OCI-LY1 (cell line): ENCODE measurements at regions not wholly inside any gene's neighbourhood (a gene's known extent, or its start where the extent isn't known, plus 50 kb on each side); places are given as distances from the start of the nearest gene placed in this dataset.

Source experiments
- H2AFZ ChIP-seq: fragments of 200-600 bp; sonication (generic), shearing (Covaris generic); 2 replicates; pipeline ENCODE4 v1.6.0; 2014; ENCODE audit warnings: antibody characterized with exemption, mild to moderate bottlenecking, low read length
- H3F3A ChIP-seq: fragments of 200-600 bp; sonication (generic), shearing (Covaris generic); 2 replicates; pipeline ENCODE4 v1.6.0; 2014; ENCODE audit warnings: mild to moderate bottlenecking, antibody characterized with exemption, low read length, moderate library complexity; ENCODE audit not compliant: insufficient read depth
- H3K27ac ChIP-seq: fragments of 200-600 bp; sonication (generic); 2 replicates; pipeline ENCODE4 v1.5.1; 2014; ENCODE audit warnings: low read length, mixed run types, mild to moderate bottlenecking, low read depth; ENCODE audit not compliant: poor library complexity, severe bottlenecking
- H3K27me3 ChIP-seq: fragments of 200-600 bp; sonication (generic); 2 replicates; pipeline ENCODE4 v1.6.0; 2014; ENCODE audit warnings: antibody characterized with exemption, mild to moderate bottlenecking, low read length, moderate library complexity; ENCODE audit not compliant: insufficient read depth
- H3K36me3 ChIP-seq: fragments of 200-600 bp; sonication (generic); 2 replicates; pipeline ENCODE4 v1.6.1; 2014; ENCODE audit warnings: mild to moderate bottlenecking, antibody characterized with exemption, low read length, moderate library complexity, mixed read lengths; ENCODE audit not compliant: insufficient read depth
- H3K4me1 ChIP-seq: fragments of 200-600 bp; sonication (generic); 2 replicates; pipeline ENCODE4 v1.5.1; 2014; ENCODE audit warnings: mild to moderate bottlenecking, low read length, moderate library complexity; ENCODE audit not compliant: insufficient read depth, severe bottlenecking
- H3K4me2 ChIP-seq: fragments of 200-600 bp; sonication (generic), shearing (Covaris generic); 2 replicates; pipeline ENCODE4 v1.6.1; 2014; ENCODE audit warnings: low read length
- H3K4me3 ChIP-seq: fragments of 200-600 bp; sonication (generic); 2 replicates; pipeline ENCODE4 v1.5.1; 2014; ENCODE audit warnings: low read length, low read depth, mild to moderate bottlenecking, mixed read lengths; ENCODE audit not compliant: poor library complexity, severe bottlenecking
- H3K79me2 ChIP-seq: fragments of 200-600 bp; shearing (Covaris generic); 2 replicates; pipeline ENCODE4 v1.6.1; 2016; ENCODE audit warnings: mixed run types, low read length, mixed read lengths; ENCODE audit not compliant: insufficient read depth
- H3K9ac ChIP-seq: fragments of 200-600 bp; sonication (generic), shearing (Covaris generic); 2 replicates; pipeline ENCODE4 v1.6.1; 2014; ENCODE audit warnings: mild to moderate bottlenecking, low read length, mixed read lengths
- H3K9me2 ChIP-seq: fragments of 200-600 bp; sonication (generic), shearing (Covaris generic); 2 replicates; pipeline ENCODE4 v1.6.1; 2014; ENCODE audit warnings: low read depth, mild to moderate bottlenecking, low read length, mixed read lengths
- H3K9me3 ChIP-seq: fragments of 200-600 bp; shearing (Covaris generic); 2 replicates; pipeline ENCODE4 v1.6.1; 2014; ENCODE audit warnings: low read length, mixed read lengths
- H4K20me1 ChIP-seq: fragments of 200-600 bp; sonication (generic), shearing (Covaris generic); 2 replicates; pipeline ENCODE4 v1.6.0; 2016; ENCODE audit warnings: mild to moderate bottlenecking, low read length; ENCODE audit not compliant: insufficient read depth
- EZH2 ChIP-seq: fragments of 200-600 bp; sonication (generic), shearing (Covaris generic); IDR thresholded peaks from 2 replicates; pipeline ENCODE4 v1.8.0; 2017; ENCODE audit warnings: borderline replicate concordance, mixed run types, mild to moderate bottlenecking, antibody characterized with exemption, low read length, moderate library complexity, mixed read lengths
- TF ChIP-seq, protein P1 (sequence below): fragments of 200-600 bp; sonication (generic), shearing (Covaris generic); IDR thresholded peaks from 2 replicates; pipeline ENCODE4 v1.5.1; 2017; ENCODE audit warnings: mild to moderate bottlenecking, antibody characterized with exemption, low read length, moderate library complexity, mixed read lengths

DNA sequence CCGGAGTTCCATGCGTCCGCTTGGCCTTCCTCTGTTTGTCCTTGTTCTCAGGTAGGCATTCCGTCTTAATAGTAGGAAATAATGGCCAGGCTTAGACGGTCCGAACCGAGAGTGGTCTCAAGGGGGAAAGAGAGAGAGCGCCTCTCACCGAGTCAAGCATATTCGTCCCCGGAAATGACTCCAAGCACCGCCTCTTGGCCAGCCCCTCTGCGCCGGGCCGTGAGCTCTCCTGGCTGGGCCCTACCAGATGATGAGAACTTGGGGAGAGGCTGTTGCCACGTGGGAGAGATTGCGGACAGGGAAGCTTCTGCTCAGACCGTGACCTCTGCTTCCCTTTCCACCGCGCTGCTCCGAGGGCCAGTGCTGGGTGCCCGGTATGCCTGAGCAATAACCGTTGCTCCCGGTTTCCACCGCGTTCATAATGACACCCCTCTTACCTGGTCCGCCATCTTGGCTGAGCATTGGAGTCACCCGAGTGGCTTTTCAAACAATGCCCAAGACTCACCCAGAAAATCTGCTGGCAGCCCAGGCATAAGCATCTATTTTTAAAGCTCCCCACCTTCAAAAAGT, 251.1 kb upstream of the SHH start:
- Histone ChIP-seq H2AFZ (no peak overlapping the region), H3K36me3 (no peaks in the 10 kb centered on the region), H3K4me1 (no peaks in the 10 kb centered on the region), H3K79me2 (no peaks in the 10 kb centered on the region), H3K4me3 (no peak overlapping the region), H3K27me3 (0 out of 2 replicates have a peak, but pooled peaks cover 5% of the 10 kb centered on the region), H4K20me1 (no peaks in the 10 kb centered on the region), H3F3A (no peaks in the 10 kb centered on the region), H3K4me2 (no peak overlapping the region), H3K27ac (no peak overlapping the region), H3K9ac (no peak overlapping the region), H3K9me3 (no peaks in the 10 kb centered on the region), H3K9me2 (no peaks in the 10 kb centered on the region)
- TF ChIP-seq EZH2, result no peak
- TF ChIP-seq, protein P1, sequence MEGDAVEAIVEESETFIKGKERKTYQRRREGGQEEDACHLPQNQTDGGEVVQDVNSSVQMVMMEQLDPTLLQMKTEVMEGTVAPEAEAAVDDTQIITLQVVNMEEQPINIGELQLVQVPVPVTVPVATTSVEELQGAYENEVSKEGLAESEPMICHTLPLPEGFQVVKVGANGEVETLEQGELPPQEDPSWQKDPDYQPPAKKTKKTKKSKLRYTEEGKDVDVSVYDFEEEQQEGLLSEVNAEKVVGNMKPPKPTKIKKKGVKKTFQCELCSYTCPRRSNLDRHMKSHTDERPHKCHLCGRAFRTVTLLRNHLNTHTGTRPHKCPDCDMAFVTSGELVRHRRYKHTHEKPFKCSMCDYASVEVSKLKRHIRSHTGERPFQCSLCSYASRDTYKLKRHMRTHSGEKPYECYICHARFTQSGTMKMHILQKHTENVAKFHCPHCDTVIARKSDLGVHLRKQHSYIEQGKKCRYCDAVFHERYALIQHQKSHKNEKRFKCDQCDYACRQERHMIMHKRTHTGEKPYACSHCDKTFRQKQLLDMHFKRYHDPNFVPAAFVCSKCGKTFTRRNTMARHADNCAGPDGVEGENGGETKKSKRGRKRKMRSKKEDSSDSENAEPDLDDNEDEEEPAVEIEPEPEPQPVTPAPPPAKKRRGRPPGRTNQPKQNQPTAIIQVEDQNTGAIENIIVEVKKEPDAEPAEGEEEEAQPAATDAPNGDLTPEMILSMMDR, result no peak

DNA sequence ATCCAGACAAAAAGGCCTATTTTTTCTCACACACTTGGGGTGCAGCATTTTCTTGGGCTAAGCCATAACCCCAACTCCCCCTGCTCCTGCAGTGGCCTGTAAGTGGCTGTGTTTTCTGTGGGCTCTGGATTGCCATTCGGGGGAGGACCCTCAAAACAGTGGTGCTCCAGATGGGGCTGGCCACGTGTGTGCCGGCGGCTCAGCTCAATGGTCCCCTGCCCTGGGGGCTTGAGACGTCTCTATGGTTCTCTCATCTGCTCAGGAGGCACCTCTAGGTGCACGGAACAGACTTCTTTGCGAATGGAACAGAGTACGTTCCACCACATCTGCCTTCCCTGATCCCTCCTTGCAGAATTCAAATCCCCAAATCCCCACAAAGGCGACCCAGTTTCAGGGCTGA, 250.0 kb upstream of the SHH start:
- Histone ChIP-seq H3K9me3 (no peaks in the 10 kb centered on the region), H3K27ac (no peak overlapping the region), H3K4me3 (no peak overlapping the region), H3F3A (no peaks in the 10 kb centered on the region), H3K4me1 (no peaks in the 10 kb centered on the region), H3K36me3 (no peaks in the 10 kb centered on the region), H3K79me2 (no peaks in the 10 kb centered on the region), H3K27me3 (0 out of 2 replicates have a peak, but pooled peaks cover 5% of the 10 kb centered on the region), H3K9me2 (no peaks in the 10 kb centered on the region), H3K9ac (no peak overlapping the region), H3K4me2 (no peak overlapping the region), H2AFZ (no peak overlapping the region), H4K20me1 (no peaks in the 10 kb centered on the region)
- TF ChIP-seq EZH2, result no peak
- TF ChIP-seq, protein P1, result no peak

DNA sequence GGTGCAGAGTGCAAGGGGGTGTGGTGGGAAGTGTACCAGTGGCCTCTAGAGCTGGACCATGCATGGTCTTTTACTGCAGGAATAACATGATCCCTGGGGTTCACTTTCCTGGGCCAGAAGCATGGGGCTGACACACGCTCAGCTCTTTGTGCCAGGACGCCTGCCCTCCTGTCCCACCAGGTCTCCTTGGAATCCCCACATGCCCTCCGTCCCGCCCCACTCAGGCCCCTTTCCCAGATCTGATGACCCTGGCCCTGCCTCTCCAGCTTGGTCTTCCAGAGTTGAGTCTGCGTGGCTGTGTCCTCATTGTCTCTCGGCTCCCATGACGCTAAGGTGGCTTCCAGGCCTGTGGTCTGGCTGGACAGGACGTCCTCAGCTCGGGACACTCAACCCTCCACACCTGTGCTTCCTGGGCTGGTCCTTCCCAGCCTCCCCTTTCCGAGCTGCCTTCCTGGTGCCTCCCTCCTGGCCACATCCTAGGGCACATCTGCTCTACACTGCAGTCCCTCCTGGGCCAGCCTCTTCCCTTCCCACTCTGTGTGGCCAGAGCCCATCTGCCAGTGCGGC, 249.5 kb upstream of the SHH start:
- H3K4me2 ChIP-seq, result no peak overlapping the region
- H3F3A ChIP-seq, result no peaks in the 10 kb centered on the region
- no peaks in the 10 kb centered on the region for H3K79me2 ChIP-seq
- H4K20me1 ChIP-seq, result no peaks in the 10 kb centered on the region
- H3K9me2 ChIP-seq, result no peaks in the 10 kb centered on the region
- H3K27me3 ChIP-seq, result 0 out of 2 replicates have a peak, but pooled peaks cover 5% of the 10 kb centered on the region
- H3K9me3 ChIP-seq, result no peaks in the 10 kb centered on the region
- H3K9ac ChIP-seq, result no peak overlapping the region
- no peak overlapping the region for H3K27ac ChIP-seq
- no peak for TF ChIP-seq EZH2
- H3K36me3 ChIP-seq, result no peaks in the 10 kb centered on the region
- no peak overlapping the region for H2AFZ ChIP-seq
- no peaks in the 10 kb centered on the region for H3K4me1 ChIP-seq
- no peak overlapping the region for H3K4me3 ChIP-seq

DNA sequence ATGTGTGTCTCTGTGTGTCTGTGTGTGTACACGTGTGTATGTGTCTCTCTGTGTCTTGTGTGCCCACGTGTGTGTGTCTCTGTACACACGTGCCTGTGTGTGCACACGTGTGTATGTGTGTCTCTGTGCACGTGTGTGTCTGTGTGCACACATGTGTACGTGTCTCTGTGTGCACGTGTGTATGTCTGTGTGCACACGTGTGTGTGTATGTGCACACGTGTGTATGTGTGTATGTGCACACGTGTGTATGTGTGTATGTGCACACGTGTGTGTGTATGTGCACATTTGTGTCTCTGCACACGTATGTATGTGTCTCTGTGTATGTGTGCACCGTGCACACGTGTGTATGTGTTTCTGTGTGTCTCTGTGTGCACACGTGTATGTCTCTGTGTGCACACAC, 248.7 kb upstream of the SHH start:
- H3K9me3 ChIP-seq, result no peaks in the 10 kb centered on the region
- H3K4me1 ChIP-seq, result no peaks in the 10 kb centered on the region

More for the DNA sequence above, 248.7 kb upstream of the SHH start:
- Histone ChIP-seq H3K4me2 (no peak overlapping the region), H3K9me2 (no peaks in the 10 kb centered on the region), H3K27me3 (0 out of 2 replicates have a peak, but pooled peaks cover 2% of the 10 kb centered on the region), H2AFZ (no peak overlapping the region), H3F3A (no peaks in the 10 kb centered on the region), H4K20me1 (no peaks in the 10 kb centered on the region), H3K36me3 (no peaks in the 10 kb centered on the region), H3K4me3 (no peak overlapping the region), H3K27ac (no peak overlapping the region), H3K79me2 (no peaks in the 10 kb centered on the region), H3K9ac (no peak overlapping the region)
- TF ChIP-seq, protein P1, result no peak
- TF ChIP-seq EZH2, result no peak
